HG02840 (cell line): ENCODE measurements at regions not wholly inside any gene's neighbourhood (a gene's known extent, or its start where the extent isn't known, plus 50 kb on each side); places are given as distances from the start of the nearest gene placed in this dataset.
"Not testable (repeated sequence)": the region's sequence is repeated elsewhere in the genome, so short reads cannot be mapped to it uniquely, and the experiment has no call there.

ENCODE experiments used
- ATAC-seq: cut with Tn5 transposase; IDR thresholded peaks from one replicate; pipeline ENCODE4 v1.9.1; 2021; ENCODE audit warnings: mild to moderate bottlenecking, moderate library complexity, moderate number of reproducible peaks; ENCODE audit not compliant: unreplicated experiment, low FRiP score

- no peak for ATAC-seq
Observed at GRCh38 chr6:79810871-79811270, 136.5 kb downstream of the ELOVL4 start.

DNA sequence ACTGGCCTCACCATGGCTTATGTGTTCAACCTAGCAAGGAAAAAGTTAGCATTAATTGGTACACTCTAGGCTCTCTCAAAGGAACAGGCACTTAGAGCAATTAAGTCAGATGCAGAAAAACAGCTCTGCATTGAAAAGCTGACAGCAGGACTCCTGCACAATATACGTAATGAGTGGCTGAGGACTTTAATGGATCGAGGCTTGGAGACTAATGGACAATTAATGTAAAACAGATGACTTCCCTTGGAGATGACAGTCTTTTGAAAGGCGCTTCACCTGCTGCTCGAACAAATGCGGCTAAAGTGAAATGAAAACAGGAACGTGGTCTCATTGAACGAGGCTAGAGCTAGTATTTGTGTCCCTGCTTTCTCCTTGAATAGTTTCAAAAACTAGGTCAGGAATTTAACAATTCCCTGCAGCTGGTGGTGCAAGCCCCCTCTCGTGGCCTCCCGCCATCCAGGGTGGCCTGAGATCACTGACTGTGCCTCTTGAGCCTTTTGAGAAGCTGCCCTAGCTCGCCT is 137.1 kb downstream of the ELOVL4 start:
- ATAC-seq: no peak

DNA sequence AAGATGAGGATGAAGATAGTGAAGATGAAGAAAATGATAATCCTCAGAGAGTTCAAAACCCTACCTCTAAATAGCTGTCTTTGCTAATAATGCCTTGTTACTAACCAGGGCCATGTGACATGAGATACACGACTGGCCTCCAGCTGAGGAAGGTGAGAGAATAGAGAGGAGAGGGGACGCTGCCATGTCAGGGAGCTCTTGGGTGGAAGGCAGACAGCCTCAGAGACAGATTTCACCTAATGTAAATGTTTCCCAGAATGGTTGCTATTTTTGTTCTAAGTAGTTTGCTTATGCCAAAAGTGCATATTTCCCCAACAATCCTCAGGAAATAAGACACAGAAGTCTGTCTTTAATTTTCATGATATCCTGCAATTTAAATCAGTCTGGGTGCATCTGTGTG is 138.4 kb downstream of the ELOVL4 start:
- ATAC-seq: no peak

DNA sequence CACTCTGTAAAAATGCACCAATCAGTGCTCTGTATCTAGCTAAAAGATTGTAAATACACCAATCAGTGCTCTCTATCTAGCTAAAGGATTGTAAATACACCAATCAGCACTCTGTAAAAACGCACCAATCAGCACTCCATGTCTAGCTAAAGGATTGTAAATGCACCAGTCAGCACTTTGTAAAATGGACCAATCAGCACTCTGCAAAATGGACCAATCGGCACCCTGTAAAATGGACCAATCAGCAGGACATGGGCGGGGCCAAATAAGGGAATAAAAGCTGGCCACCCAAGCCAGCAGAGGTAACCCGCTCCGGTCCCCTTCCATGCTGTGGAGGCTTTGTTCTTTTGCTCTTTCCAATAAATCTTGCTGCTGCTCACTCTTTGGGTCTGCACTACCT is 140.7 kb downstream of the ELOVL4 start:
- ATAC-seq: not testable (repeated sequence)

DNA sequence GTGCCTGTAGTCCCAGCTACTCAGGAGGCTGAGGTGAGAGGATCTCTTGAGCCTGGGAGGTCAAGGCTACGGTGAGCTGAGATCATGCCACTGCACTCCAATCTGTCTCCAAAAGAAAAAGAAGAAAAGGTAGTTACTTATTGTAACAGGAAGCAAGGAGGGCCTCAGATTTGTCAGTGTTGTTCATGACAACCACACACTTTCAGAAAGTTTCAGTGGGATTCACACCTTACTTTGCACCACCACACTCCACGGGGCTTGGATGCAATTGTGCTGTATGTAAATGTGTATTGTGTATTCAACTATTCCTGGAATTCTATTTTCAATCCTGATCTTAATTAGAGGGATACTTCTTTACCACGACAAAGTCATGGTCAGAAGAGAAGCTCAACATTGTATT is 142.6 kb downstream of the ELOVL4 start:
- no peak for ATAC-seq

DNA sequence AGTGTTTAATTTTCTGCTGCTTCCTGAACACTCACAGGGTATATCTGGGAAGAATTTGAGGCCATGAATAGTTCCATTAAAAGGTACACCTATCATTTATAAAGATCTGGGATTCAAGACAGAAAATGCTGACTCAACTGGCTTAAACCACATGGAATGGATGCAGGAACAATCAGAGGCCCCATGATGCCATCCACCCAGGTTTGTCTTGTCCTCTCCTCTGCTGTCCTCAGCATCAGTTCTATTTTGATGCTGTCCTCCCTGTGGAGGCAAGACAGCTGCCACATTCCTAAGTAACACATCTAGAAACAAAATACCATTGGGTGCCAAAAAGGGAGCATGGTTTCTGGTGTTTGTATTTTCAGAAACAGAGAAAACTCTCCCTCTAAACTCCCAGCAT is 143.4 kb downstream of the ELOVL4 start:
- ATAC-seq: no peak

DNA sequence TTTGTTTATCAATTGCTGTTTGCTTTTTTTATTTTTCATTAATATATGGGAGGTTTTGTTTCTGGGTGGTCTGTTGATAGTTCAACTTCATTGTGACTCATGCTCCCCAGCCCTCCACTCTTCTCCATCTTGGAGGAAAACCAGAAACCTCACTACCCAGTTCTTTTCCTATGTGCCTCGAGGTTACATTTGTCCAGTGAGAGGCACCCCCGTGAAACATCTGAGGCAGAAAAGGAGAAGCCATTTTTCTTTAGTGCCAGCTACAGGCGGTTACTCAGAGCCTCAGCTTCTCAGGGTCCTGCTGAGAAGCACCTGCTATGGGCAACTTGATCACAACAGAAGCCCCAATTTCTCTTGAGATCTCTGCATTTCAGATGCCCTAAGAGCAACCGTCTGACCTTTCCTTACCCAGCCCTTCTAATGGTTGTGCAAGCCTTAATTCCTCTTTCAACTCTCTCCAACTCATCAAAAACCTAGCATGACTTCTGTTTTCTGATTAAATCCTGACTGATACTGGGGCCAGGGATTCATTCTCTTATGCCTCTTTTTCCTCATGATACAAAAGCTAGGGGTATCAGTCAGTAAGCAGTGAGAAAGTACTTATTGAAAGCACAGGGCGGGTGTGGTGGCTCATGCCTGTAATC is 144.6 kb downstream of the ELOVL4 start:
- ATAC-seq: no peak

- no peak for ATAC-seq
Observed at GRCh38 chr6:79801362-79801761, 146.0 kb downstream of the ELOVL4 start.

DNA sequence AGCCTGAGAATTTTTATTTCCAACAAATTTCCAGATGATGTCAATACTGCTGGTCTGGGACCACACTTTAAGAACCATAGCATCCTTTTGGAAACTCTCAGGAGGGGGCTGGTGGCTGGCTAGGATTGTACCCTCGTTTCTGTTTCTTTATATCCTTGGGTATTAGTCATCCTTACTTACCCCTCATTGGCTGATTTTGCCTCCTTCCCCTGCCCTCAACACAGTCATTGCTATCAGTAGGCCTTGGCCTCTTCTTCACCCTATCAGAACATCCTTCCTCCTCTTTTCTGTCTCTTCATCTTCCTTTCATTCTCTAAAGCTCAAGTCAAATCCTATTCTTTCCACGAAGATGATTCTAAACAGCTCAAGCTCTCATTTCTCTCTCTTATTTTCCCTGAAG is 148.5 kb downstream of the ELOVL4 start:
- ATAC-seq: no peak

- ATAC-seq: no peak
Observed at GRCh38 chr6:79797912-79798311, 149.4 kb downstream of the ELOVL4 start.

DNA sequence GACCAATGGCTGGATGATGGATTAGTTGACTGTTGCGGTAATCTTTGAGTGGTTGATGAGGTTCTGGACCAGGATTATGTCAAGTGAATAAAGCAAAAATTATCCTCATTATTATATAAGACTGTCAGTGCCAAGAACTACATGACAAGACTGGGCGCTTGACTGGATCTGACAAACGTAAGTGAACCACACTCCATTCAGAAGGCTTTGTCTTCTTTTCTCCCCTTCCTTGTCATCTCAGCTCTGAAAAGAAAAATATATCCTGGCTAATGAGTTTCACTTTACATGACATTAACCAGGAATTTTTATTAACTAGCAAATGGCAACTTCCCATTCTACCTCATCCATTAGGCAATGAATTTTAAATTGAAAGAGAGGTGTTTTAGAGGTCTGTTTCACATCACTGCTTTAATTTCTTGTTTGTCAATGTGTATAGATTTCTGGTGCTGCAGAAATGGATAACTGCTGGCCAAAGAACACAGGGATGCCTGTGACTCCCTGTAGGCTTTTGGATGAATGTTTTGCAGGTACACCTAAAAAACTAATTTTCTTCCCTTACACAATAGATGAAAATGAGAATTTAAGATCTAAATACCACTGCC is 150.1 kb downstream of the ELOVL4 start:
- ATAC-seq: no peak

- no peak for ATAC-seq
Observed at GRCh38 chr6:79796197-79796596, 151.2 kb downstream of the ELOVL4 start.

DNA sequence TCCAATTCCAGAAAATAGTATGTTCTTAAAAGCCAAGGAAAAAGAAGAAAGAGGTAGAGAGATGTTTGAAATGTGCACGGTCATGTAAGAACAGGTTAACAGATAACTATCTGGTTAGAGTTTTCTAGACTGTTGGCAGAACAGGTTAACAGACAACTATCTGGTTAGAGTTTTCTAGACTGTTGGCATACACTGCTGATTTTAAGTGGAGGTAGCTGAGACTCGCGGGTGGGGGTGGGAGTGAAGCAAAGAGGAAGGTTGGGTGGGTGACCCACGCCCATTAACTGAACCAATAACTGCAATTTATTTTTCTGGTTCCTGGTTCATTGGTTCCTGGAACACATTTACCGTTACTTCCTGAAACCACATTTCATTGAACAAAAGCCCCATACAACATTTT is 157.5 kb downstream of the ELOVL4 start:
- ATAC-seq: no peak

GRCh38 chr6:79788756-79789155 is 157.6 kb downstream of the SH3BGRL2 start:
- ATAC-seq: no peak

DNA sequence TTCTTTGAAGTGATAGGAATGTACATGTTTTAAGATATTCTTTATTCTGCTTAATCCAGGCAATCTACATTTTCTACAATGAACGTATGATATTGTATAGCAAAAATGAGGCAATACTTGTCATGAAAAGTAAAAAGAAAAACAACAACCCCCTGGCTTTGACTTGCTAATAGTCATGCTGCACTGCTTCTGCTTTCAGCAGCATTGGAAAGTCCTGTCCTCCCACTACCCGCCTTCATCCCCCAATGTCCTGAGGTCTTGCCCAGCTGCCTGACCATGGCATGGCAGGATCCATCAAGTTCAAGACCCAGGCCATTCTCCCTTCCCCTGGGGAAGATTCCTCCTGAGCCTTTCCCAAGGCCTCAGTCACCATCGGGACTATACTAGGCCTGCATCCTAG is 156.5 kb downstream of the SH3BGRL2 start:
- ATAC-seq: no peak

DNA sequence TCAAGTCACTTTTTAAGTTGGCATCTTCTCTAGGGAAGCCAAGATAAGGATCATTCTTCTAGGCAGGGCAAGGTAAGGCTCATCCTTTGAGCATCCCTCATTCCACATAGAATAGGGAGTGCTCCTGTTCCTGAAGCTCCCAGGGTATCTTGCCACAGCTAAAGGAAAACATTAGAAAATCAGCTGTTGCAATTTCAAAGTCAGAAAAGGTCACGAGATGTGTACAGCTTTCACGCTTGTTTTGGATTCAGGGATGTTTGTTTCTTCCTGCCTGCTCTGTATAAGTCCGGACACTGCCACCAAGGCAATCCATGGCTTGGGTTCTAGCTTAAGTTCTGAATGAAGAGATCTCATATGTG is 153.2 kb downstream of the SH3BGRL2 start:
- no peak for ATAC-seq

DNA sequence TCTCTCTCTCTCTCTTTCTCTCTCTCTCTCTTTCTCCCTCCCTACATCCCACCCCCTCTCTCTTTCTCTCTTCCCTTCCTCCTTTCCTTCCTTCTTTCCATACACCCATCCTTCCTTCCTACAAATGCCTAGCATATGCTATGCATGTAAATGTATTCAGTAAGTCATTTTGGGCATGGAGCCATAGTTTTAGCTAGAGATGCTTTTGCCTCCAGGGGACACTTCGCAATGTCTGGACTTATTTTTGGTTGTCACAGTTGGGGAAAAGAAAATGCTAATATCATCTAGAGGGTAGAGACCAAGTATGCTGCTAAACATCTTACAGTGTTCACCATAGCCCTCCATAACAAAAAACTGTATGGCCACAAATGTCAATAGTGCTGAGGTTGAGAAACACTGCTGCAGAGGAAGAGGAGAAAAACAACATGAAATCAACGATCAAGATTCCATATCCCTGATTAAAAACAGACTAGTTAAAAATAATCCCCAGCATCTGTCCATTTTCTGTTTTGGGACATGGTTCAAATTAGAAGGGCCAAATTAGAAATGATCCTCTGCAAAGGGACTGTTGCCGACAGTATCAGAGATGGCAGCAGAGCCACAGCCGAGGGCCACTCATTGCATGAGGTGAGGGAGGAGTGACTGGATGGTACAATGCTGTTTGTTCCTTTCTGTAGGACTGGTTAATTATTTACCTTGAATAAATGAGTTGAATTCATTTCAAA is 152.7 kb downstream of the SH3BGRL2 start:
- ATAC-seq: no peak

GRCh38 chr6:79782792-79783580 is 151.9 kb downstream of the SH3BGRL2 start:
- ATAC-seq: no peak

GRCh38 chr6:79781916-79782315 is 150.8 kb downstream of the SH3BGRL2 start:
- ATAC-seq: no peak

- no peak for ATAC-seq
Observed at GRCh38 chr6:79780881-79781280, 149.8 kb downstream of the SH3BGRL2 start.

DNA sequence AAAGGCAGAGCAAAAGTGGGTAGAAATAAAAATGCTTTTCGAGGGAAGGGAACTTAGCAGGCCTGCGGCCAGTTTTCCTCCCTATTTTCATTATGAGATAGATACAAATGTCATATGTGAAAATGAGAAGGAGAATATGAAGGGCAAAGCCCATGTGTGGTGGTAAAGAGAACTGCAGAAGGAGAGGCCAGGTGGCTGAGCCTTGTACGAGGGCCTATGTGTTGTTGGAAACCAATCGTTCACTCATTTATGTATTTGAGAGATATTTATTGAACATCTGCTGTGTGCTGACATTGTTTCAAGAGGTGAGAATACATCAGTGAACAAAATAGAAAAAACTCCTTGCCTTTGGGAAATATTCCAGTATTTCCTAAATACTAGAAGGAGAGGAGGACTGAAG is 147.7 kb downstream of the SH3BGRL2 start:
- ATAC-seq: no peak
